GM12864 (cell line): ENCODE measurements at regions not wholly inside any gene's neighbourhood (a gene's known extent, or its start where the extent isn't known, plus 50 kb on each side); places are given as distances from the start of the nearest gene placed in this dataset.

ENCODE experiments used
- DNase-seq: peaks from one replicate; pipeline ENCODE4 v3.0.0-alpha.2; 2011; ENCODE audit warnings: low read depth
- H3K4me3 ChIP-seq: 2 replicates; pipeline ENCODE4 v1.5.1; 2011; ENCODE audit warnings: mild to moderate bottlenecking, low read depth, low read length, control low read depth
- TF ChIP-seq, protein P1 (sequence below): IDR thresholded peaks from 2 replicates; pipeline ENCODE4 v1.5.1; 2011; ENCODE audit warnings: low read depth, mild to moderate bottlenecking, moderate library complexity, low read length, control low read depth, inconsistent platforms; ENCODE audit errors: missing control alignments

DNA sequence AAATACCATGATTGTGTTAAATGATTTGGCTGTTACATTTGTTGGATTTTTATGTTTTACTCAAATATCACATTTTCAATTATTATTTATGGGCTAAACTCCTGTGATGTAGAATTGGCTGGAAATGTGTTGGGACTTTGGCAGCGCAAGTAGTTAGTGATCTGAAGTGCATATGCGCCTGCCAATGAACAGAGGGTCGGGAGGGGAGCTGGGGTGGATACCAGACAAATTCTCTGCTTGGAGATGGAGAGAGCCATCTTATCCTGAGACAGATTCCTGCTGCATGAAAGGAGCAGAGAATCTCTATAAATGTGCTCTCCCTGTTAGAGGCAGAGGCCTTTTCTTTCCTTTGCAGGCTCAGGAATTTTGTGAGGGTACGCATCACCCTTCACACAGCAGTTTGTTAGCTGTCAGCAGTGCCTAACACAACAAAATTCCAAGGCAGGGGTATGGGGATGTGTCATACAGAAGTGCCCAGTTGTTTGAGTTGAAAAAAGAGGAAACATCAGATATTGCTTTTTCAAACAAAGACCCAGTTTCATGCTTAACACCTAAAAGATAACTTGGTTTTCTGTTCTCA lies 489.1 kb downstream of the CSNK1G3 start:
- TF ChIP-seq, protein P1, sequence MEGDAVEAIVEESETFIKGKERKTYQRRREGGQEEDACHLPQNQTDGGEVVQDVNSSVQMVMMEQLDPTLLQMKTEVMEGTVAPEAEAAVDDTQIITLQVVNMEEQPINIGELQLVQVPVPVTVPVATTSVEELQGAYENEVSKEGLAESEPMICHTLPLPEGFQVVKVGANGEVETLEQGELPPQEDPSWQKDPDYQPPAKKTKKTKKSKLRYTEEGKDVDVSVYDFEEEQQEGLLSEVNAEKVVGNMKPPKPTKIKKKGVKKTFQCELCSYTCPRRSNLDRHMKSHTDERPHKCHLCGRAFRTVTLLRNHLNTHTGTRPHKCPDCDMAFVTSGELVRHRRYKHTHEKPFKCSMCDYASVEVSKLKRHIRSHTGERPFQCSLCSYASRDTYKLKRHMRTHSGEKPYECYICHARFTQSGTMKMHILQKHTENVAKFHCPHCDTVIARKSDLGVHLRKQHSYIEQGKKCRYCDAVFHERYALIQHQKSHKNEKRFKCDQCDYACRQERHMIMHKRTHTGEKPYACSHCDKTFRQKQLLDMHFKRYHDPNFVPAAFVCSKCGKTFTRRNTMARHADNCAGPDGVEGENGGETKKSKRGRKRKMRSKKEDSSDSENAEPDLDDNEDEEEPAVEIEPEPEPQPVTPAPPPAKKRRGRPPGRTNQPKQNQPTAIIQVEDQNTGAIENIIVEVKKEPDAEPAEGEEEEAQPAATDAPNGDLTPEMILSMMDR = no peak
- H3K4me3 ChIP-seq = no peak overlapping the region
- no peak for DNase-seq

DNA sequence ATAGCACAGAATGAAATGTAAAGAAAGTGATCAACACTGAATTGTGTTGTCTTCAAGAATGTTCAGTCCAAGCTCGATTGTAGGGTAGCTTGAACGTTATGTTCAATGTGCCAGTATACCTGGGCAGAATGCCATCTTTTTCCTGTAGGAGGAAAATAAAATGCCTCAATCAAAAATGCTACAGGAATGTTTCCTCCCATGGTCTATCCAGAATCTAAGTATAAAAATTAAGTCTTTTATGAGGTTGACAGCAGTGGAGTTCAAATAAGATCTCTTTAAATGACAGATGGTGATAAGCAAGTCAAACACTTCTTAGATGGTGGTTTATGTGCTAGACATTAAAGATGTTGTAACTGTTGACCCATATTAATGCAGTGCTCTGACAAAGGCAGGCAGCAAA lies 488.6 kb downstream of the CSNK1G3 start:
- H3K4me3 ChIP-seq = no peak overlapping the region
- TF ChIP-seq, protein P1 = no peak
- no peak for DNase-seq

DNA sequence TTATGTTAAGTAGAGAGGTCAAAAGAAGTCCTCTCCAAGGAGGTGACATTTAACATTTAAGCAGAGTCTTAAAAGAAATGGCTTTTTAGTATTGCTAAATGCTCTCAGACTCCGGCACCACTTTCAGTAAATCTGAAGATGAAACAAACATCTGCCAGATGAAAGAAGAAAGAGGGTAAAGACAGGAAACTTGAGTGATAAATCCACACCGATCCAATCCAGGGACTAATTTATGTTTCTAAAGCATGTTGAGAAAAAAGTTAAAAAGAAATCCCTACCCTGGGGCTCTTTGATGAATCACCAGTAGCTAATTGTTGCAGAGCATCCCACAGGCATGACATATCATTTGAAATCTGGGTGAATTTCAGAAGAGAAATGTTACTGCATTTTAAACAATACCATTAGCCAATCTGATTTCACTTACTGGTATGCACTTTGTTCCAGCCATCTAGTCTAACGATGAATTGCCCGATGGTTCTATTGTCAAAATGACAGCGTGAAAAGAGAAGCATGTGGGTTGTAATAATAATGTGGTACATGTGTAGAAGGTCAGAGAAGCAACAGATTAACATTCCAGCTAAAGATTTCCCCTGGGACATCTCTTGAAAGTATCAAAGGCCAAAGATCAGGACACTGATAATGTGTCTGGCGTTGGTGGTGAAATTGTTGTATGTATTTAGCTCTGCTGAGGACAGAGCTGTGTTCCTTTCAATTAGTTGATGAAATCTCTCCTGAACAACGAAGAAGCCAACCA lies 485.7 kb downstream of the CSNK1G3 start:
- DNase-seq = no peak
- no peak overlapping the region for H3K4me3 ChIP-seq
- TF ChIP-seq, protein P1 = no peak

DNA sequence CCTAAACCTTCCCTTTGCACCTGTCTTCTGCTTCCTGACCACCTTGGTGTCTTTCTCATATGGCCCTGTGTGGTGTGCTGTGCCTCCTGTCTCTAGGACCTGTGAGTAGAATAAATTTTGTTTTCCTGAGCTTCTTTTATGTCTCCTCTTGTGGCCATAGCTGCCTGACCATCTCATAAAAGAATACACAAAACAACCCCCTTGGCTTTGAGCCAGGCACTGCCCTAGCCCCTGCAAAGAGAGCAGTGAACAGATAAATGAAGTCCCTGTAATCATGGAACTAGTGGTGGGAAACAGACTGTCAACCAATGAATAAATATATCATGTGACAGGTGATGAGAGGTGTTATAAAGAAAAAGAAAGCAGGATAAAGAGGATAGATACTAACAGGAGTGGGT lies 485.1 kb downstream of the CSNK1G3 start:
- TF ChIP-seq, protein P1 = no peak
- no peak for DNase-seq

DNA sequence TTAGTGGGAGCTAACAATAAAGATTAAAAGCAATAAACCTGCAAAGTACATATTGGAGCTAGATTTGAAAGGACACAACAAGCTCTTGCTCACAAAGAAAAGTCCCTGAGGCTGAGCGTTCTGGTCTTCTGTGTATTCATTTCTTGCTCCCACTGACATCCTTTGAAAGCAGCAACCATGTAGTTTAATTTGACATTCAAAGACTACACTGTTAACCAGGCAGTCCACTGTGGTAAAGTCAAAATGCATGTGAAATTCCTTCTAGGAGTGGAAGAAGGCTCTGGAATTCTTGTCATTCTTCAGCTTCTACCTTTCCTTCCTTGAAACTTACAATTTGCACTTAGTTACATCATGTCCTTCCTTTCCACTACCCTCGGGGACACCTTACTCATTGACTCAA lies 480.7 kb downstream of the CSNK1G3 start:
- DNase-seq = no peak
- TF ChIP-seq, protein P1 = no peak

More for the DNA sequence above, 485.1 kb downstream of the CSNK1G3 start:
- H3K4me3 ChIP-seq = no peak overlapping the region

DNA sequence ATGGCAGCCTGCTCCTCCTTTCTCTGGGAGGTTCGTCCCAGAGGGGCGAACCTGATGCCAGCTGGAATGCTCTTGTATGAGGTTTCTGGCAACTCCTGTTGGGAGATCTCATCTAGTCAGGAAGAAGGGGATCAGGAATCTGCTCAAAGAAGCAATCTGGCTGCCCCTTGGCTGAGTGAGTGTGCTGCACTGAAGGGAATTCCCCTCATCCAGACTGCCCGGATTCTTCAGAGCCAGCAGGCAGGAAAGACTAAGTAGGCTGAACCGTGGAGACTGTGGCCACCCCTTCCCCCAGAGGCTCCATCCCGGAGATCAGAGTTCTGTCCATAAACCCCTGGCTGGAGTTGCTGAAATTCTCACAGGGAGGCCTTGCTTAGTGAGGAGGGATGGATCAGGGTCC lies 476.0 kb downstream of the CSNK1G3 start:
- no peak for DNase-seq
- TF ChIP-seq, protein P1 = no peak
- H3K4me3 ChIP-seq = no peak overlapping the region

More for the DNA sequence above, 480.7 kb downstream of the CSNK1G3 start:
- H3K4me3 ChIP-seq = no peak overlapping the region
